ENCODE measurements at regions not wholly inside any gene's neighbourhood (a gene's known extent, or its start where the extent isn't known, plus 50 kb on each side); places are given as distances from the start of the nearest gene placed in this dataset.
A peak's percentile ranks its signal among the peaks of the same experiment; 100 is the strongest.
"Not testable (repeated sequence)": the region's sequence is repeated elsewhere in the genome, so short reads cannot be mapped to it uniquely, and the experiment has no call there.

DNA sequence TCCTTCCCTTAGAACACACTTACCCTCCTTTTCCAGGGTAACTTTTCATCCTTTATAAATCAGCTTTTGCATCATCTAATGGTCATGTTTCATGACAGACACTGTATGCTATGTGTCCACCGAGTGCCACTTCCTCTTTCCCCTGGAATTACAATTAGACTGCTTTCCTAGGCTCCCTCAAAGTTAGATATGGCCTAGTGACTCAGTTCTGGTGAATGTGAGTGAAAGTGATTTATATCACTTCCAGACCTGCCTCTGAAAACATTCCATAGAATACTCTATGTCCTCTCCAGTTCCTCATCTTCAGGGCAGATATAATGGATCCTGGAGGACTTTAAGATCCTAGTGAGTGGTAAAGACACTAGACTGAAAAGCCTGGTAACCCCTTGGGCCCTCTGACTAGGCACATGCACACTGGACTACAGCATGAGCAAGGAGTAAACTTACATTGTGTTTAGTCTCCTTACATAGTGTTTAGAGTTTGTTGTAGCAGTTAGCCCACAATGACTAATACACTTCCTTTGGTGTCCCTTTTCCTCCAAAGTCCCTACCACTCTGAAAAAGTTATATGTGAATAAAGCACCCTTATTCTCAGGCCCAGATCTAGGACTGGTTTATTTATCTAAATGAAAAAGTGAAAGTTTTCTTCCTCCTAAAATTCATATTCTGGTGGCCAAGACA, 59.3 kb downstream of the GPR88 start:
- DNase-seq: no peak

DNA sequence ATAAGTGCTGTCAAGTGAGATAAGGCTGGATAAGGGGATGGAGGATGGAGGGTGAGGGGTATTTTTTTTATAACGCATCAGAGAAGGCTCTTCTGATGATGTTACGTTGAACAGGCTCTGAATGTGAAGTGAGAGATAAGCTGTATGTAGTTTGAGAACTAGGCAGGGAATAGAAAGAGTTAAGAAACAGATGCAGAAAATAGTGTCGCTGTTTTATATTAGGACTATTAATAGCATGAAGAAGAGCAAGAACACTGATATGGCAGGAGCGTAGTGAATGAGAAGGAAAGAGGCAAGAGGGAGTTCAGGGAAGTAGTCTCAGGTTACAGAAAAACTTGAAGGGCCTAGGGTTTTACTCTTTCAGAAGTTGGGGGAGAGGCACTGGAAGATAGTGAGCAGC, 59.8 kb downstream of the GPR88 start:
- DNase-seq: no peak

DNA sequence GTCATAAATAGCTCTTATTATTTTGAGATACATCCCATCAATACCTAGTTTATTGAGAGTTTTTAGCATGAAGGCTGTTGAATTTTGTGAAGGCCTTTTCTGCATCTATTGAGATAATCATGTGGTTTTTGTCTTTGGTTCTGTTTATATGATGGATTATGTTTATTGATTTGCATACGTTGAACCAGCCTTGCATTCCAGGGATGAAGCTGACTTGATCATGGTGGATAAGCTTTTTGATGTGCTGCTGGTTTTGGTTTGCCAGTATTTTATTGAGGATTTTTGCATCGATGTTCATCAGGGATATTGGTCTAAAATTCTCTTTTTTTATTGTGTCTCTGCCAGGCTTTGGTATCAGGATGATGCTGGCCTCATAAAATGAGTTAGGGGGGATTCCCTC, 62.4 kb downstream of the GPR88 start:
- not testable (repeated sequence) for DNase-seq

DNA sequence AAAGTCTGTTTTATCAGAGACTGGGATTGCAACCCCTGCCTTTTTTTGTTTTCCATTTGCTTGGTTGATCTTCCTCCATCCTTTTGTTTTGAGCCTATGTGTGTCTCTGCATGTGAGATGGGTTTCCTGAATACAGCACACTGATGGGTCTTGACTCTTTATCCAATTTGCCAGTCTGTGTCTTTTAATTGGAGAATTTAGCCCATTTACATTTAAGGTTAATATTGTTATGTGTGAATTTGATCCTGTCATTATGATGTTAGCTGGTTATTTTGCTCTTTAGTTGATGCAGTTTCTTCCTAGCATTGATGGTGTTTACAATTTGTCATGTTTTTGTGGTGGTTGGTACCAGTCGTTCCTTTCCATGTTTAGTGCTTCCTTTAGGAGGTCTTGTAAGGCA, 64.1 kb downstream of the GPR88 start:
- DNase-seq: not testable (repeated sequence)

DNA sequence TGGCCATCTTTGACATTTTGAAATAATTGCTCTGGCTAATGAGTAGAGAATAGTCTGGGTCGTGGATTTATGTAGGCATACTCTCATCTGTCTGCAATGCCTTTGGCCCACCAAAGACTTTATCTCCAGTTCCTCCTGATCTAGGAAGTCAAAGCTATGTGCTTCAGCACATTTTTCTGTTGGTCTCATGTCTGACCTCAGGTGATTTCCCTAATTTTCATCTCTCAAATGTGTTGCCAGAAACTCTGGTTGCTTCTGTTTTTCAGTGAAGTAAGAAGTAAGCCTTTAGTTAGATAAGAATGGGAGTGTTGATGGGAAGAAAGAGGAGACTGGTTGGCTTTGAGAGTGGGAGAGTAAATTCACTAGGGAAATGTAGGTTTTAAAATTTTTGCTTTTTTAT, 66.4 kb downstream of the GPR88 start:
- DNase-seq: no peak

DNA sequence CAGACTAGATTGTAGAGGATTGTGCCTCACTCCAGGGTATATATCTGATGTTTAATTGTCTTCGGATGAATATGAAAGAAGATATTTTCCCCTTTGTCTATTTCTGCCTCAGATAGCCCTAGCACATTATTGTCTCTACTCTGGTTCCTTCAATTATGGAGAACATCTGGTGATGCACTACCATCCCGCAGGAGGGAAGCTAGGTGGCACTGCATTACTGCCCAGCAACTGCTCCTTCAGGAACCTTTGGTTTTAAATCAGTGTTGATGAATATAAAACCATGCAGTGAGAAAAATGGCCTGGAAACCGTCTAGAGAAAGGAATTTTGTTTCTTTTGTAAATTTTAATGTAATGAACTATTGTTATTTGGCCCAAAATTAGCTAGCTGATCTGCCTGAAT, 68.5 kb downstream of the GPR88 start:
- peak; percentile 13 for DNase-seq

DNA sequence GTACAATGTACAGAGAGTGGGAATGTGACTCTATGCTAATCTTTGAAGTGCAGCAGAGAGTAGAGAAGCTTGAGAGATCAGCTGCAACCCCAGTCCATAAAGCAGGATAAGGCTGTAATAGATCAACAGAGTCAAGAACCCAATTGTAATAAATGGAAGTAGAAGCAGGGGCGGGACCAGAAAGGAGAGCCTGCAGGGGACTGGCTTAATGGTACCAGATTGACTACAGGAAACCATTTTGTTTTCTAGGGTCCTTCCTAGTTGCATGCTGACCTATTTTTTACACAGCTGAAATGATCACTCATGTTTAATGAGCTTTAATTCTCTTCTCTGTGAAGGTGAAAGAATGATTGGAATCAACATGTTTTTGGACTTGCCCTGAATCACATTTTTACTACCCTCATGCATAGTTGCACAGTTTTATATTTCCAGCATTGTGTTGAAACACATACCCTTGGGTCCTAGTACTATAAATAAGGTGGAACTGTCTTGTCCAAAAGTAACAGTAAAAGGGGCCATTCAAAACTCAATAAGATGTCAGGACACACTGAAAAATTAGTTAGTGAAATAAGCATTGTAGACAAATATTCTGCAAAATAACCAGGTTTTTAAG, 69.8 kb downstream of the GPR88 start:
- no peak for DNase-seq

DNA sequence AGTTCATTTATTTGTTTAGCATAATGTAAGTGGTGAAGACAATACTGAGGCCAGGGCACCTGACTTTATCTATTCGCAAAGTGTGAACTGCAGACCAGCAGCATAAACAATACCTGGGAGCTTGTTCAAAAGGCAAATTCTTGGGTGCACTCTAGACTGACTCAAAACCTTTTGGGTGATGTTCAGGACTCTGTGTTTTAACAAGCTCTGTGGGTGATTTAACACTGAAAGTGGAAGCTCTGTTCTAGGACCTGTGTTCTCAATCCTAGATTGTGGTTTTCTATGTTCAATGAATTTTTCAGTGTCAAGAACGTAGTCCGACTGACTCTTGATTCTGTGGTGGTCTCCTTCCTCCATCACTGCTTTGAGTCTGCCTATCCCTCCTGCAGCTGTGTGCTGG, 71.9 kb downstream of the GPR88 start:
- no peak for DNase-seq

DNA sequence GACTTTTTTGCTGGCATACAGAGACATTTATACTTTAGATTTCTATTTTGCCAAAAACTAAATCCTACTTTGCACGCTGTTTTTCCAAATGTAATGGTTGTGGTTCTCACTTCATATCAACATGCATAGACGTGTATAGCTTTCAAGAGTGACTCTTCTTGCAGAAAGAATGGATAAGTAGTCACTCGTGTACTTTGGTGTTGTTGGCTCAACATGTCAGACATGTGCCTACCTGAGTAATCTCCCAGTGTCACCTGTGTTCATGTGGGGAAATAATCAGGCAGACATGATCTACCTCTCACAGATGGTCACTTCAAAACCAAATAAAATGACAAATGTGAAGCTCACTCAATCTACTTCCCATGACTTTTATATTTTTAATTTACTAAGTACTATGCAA, 73.1 kb downstream of the GPR88 start:
- DNase-seq: no peak

DNA sequence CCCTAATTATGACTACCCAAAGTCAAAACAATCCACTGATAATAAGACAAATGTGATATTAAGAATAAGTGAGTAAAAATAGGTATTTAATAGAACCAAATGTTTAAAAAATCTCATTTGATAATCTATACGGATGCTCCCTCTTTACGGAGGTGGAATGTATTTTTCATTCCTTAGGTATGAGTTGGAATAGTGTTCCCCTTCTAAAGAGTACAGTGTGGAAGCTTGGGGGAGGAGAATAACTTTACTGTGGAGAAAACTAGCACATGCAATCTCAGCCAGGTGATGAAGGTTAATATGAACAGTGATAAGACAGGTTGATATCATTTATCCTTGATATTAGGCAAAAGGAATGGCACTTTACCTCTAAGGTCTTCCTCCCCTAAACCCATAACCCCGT, 74.6 kb downstream of the GPR88 start:
- DNase-seq: no peak

DNA sequence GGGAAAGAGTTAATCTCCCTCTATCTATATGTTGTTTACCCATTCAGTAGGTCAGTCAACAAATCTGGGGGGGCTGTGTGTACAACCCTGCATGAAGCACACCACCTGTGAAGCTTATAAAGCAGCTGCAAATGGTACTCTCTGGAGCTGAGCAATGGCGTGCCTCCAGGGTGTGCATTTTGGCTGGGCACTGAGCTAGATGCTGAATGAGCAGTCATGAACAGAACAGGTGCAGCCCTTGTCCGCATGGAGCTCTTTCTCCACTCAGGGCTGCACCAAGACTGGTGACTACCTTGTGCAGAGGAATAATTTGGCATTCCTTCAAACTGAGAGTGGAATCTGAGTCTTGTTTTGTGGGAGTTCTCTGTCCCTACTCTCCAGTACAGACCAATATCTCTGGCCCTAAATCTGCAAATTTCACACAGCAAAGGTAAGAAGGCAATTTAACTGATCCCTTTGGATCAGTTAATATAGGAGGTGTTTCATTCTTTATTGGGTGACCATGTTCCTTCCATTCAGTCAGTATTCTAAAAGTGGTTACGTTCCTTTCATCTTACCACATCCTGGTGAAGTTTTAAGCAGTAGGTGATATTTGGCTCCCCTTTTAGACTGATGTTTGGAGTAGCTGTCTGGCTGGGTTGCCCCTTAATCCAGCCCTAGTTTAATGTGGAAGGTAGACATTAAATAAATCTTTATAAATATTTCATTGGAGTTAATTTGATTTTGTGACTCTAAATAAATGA, 76.0 kb downstream of the GPR88 start:
- DNase-seq: peak; percentile 15

DNA sequence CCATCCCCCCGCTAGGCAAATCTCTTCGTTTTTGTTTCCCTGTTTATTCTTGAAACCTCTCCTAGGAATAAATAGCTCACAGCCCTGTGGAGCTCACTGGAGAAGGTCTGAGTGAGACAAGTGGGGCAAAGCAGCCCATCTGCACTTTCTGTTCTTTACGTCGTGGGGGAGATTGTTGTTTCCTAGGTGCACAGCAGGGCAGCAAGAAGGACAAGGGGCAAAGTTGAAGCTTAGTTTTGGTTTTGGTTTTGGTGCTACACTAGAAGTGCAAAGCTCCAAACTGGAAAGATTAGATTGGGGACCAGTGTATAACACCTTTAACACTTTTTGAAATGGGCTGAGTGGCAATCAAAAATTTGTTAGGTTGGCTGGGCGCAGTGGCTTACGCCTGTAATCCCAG, 76.6 kb downstream of the GPR88 start:
- no peak for DNase-seq

DNA sequence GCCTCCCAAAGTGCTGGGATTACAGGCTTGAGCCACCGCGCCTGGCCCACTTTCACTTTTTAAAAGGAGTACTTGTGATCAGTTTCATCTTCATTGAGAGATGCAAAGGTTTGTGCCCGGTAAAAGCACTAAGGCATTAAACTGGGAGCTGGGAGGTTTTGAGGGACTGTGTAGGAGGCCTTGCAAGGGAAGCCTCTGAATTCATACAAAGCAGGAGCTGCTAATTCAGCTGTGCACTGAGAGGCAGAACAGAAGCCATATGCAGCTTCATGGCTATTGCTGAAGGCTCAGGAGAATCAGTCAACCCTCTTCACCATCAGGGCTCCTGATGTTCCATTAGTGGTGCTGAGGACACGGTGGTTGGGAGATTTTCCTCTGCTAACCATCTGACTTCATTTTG, 77.7 kb downstream of the GPR88 start:
- DNase-seq: no peak

DNA sequence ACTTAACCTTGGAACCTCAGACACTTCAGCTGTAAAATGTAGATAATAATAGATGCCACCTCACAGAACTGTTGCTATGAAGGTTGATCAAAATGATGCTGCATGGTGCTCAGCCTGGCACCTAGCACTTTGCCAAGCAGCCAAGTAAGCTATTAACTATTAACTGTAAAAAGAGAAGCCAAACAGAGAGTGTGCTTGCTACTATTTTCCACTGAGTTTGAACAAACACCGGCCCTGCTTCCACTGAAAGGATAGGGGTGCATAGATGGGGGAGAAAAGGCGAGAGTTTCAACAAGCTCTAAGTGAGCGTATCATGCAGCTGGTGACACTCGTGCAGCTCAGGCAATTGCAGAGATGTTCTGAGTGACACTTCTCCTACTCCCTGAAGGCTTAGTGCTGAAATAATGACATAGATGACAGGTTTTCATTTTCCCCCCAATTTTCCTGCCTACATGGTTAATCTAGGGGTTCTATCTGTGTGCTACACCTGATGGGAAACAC, 78.2 kb downstream of the GPR88 start:
- no peak for DNase-seq

DNA sequence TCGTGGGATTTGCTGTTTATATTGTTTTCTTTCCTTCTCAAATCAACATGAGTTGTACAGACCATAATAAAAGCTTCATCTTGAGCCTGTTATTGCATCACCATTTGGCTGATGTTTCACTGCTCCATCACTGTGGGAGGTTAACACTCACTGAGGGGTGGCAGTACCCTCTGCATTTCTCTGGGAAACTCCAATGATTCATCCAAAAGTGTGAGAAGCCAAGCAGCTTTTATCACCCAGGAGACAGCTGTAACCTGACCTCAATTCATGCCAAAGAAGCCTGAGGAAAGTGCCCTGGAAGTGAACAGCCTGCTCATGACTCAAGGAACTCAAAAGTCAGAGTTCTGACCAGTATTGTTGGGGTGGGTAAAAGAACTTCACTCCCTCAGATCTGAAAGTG, 84.1 kb downstream of the GPR88 start:
- no peak for DNase-seq

DNA sequence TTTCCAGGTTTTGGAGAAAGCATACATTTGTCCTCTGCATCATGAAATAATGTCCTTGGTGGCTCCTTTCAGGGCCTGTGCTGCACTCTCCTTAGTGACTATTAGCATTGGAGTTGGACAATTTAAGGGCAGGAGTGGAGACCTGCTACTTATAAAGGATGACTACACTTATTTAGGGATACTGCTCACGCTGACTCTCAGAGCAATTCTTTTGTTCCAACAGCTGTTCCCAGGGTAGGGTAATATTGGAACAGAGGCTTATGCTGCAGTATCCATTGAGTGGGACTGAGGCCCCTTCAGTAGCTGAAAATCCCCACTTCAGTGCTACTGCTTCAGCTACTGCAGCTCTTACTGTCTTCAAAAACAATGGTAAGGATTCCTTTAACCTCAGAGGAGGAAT, 84.6 kb downstream of the GPR88 start:
- no peak for DNase-seq

DNA sequence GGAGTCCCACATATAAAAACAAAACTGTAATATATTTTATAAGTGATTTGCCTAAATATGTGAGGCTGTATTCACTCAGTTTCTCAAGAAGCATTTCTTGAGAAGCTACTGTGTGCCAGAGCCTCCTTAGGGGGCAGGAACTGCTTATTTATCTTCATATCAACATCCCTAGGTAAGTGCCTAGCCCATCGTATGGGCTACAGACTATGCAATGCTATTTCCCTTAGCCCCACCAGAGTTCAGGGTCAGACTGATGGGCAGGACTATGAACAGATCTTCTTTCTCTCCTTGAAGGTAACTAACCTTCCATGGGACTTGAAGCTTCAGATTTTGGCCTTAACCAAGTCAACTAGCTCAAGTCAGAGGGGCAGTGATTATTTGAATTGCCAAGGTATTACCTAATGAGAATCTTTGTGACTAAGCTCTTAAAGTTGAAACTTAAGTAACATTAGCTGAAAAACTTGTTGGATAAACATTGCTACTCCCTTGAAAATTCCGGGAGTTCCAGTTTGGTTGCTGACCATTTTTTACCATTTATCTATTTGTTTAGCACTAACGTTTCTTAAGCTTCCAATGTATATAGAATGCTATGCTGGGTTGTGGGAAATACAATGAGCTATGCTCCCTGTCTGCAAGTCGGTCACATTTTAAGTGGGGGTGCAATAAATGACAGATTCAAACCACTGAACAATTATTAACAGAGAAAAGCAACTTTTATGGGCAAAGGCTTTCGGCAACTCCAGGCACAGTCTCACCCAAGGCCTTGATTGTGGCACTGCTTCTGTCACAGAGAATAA, 85.2 kb downstream of the GPR88 start:
- DNase-seq: no peak

DNA sequence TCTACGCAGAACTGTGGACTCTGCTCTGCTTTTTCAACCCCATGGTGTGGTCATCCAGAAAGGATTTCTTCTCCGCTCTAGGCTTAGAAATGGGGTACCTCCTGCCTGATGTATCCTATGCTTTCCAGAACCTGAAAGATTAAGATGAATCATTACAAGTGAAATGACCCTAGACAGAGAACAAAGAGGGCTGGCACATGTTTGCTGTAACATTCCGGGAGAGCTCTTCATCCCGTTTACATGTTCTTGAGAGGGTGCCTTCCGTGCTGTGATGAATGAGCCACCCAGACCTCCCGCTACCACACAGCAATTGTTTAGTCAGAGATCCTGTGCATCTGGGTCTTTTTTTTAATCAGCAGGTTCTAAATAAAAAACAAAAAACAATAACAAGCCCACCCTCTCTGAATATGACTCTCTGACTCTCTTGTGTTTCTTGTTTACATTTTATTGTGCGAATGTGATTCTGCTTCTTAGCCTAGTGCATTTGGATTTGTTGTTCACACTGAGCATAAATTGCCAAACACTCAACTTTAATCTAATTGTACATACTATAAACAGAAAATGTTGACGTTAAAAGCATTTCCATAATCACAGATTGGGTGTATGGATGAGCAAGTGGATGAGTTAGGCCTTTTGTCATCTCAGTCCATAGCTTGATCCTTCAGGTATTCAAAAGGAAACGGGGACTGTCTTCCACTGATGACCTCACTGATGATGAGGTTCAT, 87.1 kb downstream of the GPR88 start:
- DNase-seq: no peak

DNA sequence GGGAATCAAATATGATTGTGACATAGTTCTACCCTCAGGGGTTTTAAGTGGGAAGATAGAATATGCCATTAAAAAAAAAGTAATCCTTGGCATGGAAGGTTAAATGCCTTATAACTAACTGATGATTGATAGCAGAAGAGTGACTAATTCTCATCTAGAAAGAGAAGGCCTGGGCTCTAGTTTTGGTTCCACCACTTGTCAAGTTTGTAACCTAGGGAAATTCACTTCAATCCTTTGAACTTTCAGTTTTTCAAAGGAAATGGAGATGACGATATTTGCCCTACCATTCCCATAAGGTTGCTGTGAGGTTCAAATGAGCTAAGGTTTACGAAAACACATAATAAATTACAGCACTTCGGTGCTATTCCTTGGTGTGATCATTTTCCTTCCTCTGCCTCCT, 88.5 kb downstream of the GPR88 start:
- DNase-seq: no peak

DNA sequence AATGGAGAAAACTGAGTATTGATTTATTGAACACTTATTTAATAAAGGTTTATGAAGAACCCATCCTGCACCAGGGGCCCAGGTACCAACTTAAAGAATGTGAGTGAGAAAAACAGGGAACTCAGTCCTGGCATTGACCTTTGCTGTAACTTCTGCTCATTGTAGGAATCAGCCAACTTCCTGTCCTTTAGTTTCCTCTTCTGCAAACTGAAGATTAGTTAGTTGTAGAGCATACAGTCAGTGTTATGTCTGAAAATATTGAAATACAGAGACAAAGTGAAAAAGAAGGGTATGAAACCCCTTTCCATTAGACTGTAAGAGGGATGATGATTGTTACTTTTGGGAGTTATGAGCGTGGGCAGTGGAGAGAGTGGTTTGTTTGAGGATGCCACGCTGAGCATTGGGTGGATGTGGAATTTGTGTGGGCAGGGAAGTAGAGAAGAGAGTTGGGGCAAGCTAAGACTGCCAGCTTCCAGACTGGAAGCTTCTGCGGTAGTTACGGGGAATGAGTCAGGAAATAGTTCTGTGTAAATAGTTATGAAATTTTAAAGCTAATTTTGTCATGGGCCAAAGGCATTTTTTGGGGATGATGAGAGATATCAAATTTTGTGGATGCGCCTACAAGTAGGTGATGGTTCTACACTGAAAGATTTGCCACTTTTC, 89.2 kb downstream of the GPR88 start:
- DNase-seq: no peak

DNA sequence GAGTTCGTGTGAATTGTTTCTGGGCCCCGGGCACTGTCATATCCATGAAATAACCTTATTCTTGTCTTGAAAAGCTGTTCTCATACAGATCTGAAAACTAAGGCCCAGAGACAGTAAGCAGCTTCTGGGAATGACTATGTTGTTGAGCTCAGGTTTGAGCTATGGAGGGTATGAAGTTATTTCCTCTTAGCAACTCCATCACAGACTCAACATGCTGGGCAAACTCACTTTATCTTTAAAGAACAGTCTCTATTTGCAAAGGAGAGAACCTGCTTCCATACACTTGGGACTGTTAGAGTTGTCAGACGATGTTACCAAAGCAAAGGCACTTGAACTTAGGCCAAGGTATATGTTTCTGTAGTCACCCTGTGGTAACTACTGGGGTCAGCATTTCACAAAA, 90.0 kb downstream of the GPR88 start:
- no peak for DNase-seq

DNA sequence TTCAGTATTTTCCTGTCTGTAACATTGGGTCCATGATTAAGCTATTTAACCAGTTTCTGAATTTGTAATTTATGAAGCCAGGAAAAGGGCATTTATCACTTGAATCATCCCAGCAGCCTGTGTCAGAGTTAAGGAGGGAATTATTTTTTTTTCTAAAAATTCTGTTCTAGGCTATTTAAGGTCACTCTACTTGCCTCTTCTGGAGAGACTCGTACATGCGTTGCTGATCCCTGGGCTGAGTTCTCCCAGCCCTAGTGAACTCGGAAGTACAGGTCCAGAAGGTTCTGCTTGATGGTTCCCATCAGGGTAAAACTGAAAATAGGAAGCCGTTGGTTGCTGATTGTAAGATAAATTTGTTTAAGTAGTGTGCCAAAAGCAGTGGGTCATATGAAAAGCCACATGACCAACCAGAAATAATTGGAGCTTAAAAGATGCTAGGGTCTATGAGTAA, 90.7 kb downstream of the GPR88 start:
- DNase-seq: no peak

All from CD4-positive, alpha-beta T cell treated with Interleukin-12 subunit alpha and Interleukin-12 subunit beta, for 1 hour (primary cell).